DOHH2 (cell line): ENCODE measurements at regions not wholly inside any gene's neighbourhood (a gene's known extent, or its start where the extent isn't known, plus 50 kb on each side); places are given as distances from the start of the nearest gene placed in this dataset.

Experiments used
- H3F3A ChIP-seq: fragments of 200-600 bp; sonication (generic), shearing (Covaris generic); 2 replicates; pipeline ENCODE4 v1.6.0; 2016; ENCODE audit warnings: antibody characterized with exemption, mild to moderate bottlenecking; ENCODE audit not compliant: control insufficient read depth, insufficient read depth
- H3K27ac ChIP-seq: fragments of 200-600 bp; sonication (generic); 2 replicates; pipeline ENCODE4 v1.5.1; 2014; ENCODE audit warnings: low read depth, mild to moderate bottlenecking, low read length, moderate library complexity
- H3K27me3 ChIP-seq: fragments of 200-600 bp; sonication (generic); 2 replicates; pipeline ENCODE4 v1.6.1; 2014; ENCODE audit warnings: mild to moderate bottlenecking, low read length, mixed read lengths; ENCODE audit not compliant: control insufficient read depth
- H3K36me3 ChIP-seq: fragments of 200-600 bp; sonication (generic); 2 replicates; pipeline ENCODE4 v1.6.1; 2014; ENCODE audit warnings: mild to moderate bottlenecking, low read length, moderate library complexity, mixed read lengths; ENCODE audit not compliant: control insufficient read depth
- H3K4me1 ChIP-seq: fragments of 200-600 bp; sonication (generic); 2 replicates; pipeline ENCODE4 v1.6.1; 2014; ENCODE audit warnings: mild to moderate bottlenecking, low read length, mixed read lengths; ENCODE audit not compliant: control insufficient read depth
- H3K4me2 ChIP-seq: fragments of 200-600 bp; sonication (generic); 2 replicates; pipeline ENCODE4 v1.6.0; 2014; ENCODE audit warnings: mild to moderate bottlenecking, low read length, moderate library complexity
- H3K4me3 ChIP-seq: fragments of 200-600 bp; sonication (generic); 2 replicates; pipeline ENCODE4 v1.5.1; 2014; ENCODE audit warnings: mild to moderate bottlenecking, low read length, mixed read lengths
- H3K79me2 ChIP-seq: fragments of 200-600 bp; sonication (generic); 2 replicates; pipeline ENCODE4 v1.6.1; 2014; ENCODE audit warnings: mild to moderate bottlenecking, low read length, mixed read lengths; ENCODE audit not compliant: control insufficient read depth
- H3K9me2 ChIP-seq: fragments of 200-600 bp; sonication (generic); replicated peaks from 2 replicates; pipeline ENCODE4 v1.6.1; 2014; ENCODE audit warnings: mild to moderate bottlenecking, low read length, mixed read lengths; ENCODE audit not compliant: control insufficient read depth
- H3K9me3 ChIP-seq: fragments of 200-600 bp; sonication (generic); 2 replicates; pipeline ENCODE4 v1.6.1; 2014; ENCODE audit warnings: antibody characterized with exemption, low read length, mixed read lengths; ENCODE audit not compliant: control insufficient read depth, insufficient read depth
- H4K20me1 ChIP-seq: fragments of 200-600 bp; sonication (generic); 2 replicates; pipeline ENCODE4 v1.6.0; 2014; ENCODE audit warnings: low read depth, mild to moderate bottlenecking, antibody characterized with exemption, low read length, moderate library complexity; ENCODE audit not compliant: control insufficient read depth, insufficient read depth
- CTCF ChIP-seq: fragments of 200-600 bp; sonication (generic); IDR thresholded peaks from one replicate; pipeline ENCODE4 v1.5.1; 2014; ENCODE audit warnings: antibody characterized with exemption, mild to moderate bottlenecking, low read depth, low read length; ENCODE audit not compliant: poor library complexity, severe bottlenecking
- EZH2phosphoT487 ChIP-seq: fragments of 200-600 bp; sonication (generic); IDR thresholded peaks from 2 replicates; pipeline ENCODE4 v1.6.1; 2017; ENCODE audit warnings: borderline replicate concordance, mild to moderate bottlenecking, antibody characterized with exemption, low read length, moderate library complexity, mixed read lengths

GRCh38 chr12:28054583-28054982 lies 82.0 kb upstream of the PTHLH start:
- Histone ChIP-seq H3K79me2 (no peaks in the 10 kb centered on the region), H3F3A (no peaks in the 10 kb centered on the region), H3K4me2 (no peak overlapping the region), H3K36me3 (no peaks in the 10 kb centered on the region), H3K9me3 (no peaks in the 10 kb centered on the region), H3K27me3 (no peaks in the 10 kb centered on the region), H4K20me1 (no peaks in the 10 kb centered on the region), H3K4me1 (no peaks in the 10 kb centered on the region), H3K9me2 (no peaks in the 10 kb centered on the region), H3K27ac (no peak overlapping the region), H3K4me3 (no peak overlapping the region)
- TF ChIP-seq EZH2phosphoT487: no peak
- TF ChIP-seq CTCF: no peak

GRCh38 chr12:28057856-28058615 lies 85.5 kb upstream of the PTHLH start:
- no peak overlapping the region for H3K4me3 ChIP-seq
- H4K20me1 ChIP-seq: no peaks in the 10 kb centered on the region
- H3K36me3 ChIP-seq: no peaks in the 10 kb centered on the region
- H3K9me3 ChIP-seq: no peaks in the 10 kb centered on the region
- no peaks in the 10 kb centered on the region for H3K4me1 ChIP-seq
- no peaks in the 10 kb centered on the region for H3K27me3 ChIP-seq
- H3K9me2 ChIP-seq: no peaks in the 10 kb centered on the region
- no peaks in the 10 kb centered on the region for H3F3A ChIP-seq
- no peak overlapping the region for H3K27ac ChIP-seq
- no peak overlapping the region for H3K4me2 ChIP-seq
- no peak for TF ChIP-seq CTCF
- TF ChIP-seq EZH2phosphoT487: no peak
- no peaks in the 10 kb centered on the region for H3K79me2 ChIP-seq

GRCh38 chr12:28059220-28059619 lies 86.7 kb upstream of the PTHLH start:
- Histone ChIP-seq H3K27ac (no peak overlapping the region), H4K20me1 (no peaks in the 10 kb centered on the region), H3K4me1 (no peaks in the 10 kb centered on the region), H3K4me2 (no peak overlapping the region), H3K27me3 (no peaks in the 10 kb centered on the region), H3K4me3 (no peak overlapping the region), H3K9me3 (no peaks in the 10 kb centered on the region), H3F3A (no peaks in the 10 kb centered on the region), H3K79me2 (no peaks in the 10 kb centered on the region), H3K9me2 (no peaks in the 10 kb centered on the region), H3K36me3 (no peaks in the 10 kb centered on the region)
- TF ChIP-seq EZH2phosphoT487 (no peak), CTCF (no peak)
